ENCODE measurements at regions not wholly inside any gene's neighbourhood (a gene's known extent, or its start where the extent isn't known, plus 50 kb on each side); places are given as distances from the start of the nearest gene placed in this dataset.

GRCh38 chr7:46725838-46726237, 804.8 kb upstream of the IGFBP3 start:
- Histone ChIP-seq H3K9ac (ENCODE audit: low read depth in 1 of 3, low read length in 3 of 3) (no peak overlapping the region), H3K27me3 (ENCODE audit: control insufficient read depth in 3 of 3, insufficient read depth in 3 of 3, low read length in 3 of 3) (no peaks in the 10 kb centered on the region), H3K36me3 (ENCODE audit: control insufficient read depth in 3 of 3, insufficient read depth in 3 of 3, low read length in 3 of 3) (no peaks in the 10 kb centered on the region), H3K4me3 (ENCODE audit: low read length in 3 of 3) (no peak overlapping the region), H3K4me1 (ENCODE audit: control insufficient read depth in 3 of 3, insufficient read depth in 3 of 3, low read length in 3 of 3) (no peaks in the 10 kb centered on the region), H3K9me3 (ENCODE audit: control insufficient read depth in 3 of 3, low read length in 3 of 3) (no peaks in the 10 kb centered on the region), H3K27ac (ENCODE audit: low read depth, low read length) (no peak overlapping the region)

- Histone ChIP-seq H3K9me3 (ENCODE audit: control insufficient read depth in 3 of 3, low read length in 3 of 3) (no peaks in the 10 kb centered on the region), H3K27me3 (ENCODE audit: control insufficient read depth in 3 of 3, insufficient read depth in 3 of 3, low read length in 3 of 3) (no peaks in the 10 kb centered on the region), H3K36me3 (ENCODE audit: control insufficient read depth in 3 of 3, insufficient read depth in 3 of 3, low read length in 3 of 3) (no peaks in the 10 kb centered on the region), H3K4me1 (ENCODE audit: control insufficient read depth in 3 of 3, insufficient read depth in 3 of 3, low read length in 3 of 3) (no peaks in the 10 kb centered on the region), H3K4me3 (ENCODE audit: low read length in 3 of 3) (no peak overlapping the region), H3K9ac (ENCODE audit: low read depth in 1 of 3, low read length in 3 of 3) (no peak overlapping the region), H3K27ac (ENCODE audit: low read depth, low read length) (no peak overlapping the region)
Observed at GRCh38 chr7:46725136-46725535, 804.1 kb upstream of the IGFBP3 start.

GRCh38 chr7:46723742-46724141, 802.7 kb upstream of the IGFBP3 start:
- no peaks in the 10 kb centered on the region for H3K4me1 ChIP-seq (ENCODE audit: control insufficient read depth in 3 of 3, insufficient read depth in 3 of 3, low read length in 3 of 3)
- no peak overlapping the region for H3K4me3 ChIP-seq (ENCODE audit: low read length in 3 of 3)
- no peaks in the 10 kb centered on the region for H3K9me3 ChIP-seq (ENCODE audit: control insufficient read depth in 3 of 3, low read length in 3 of 3)
- no peaks in the 10 kb centered on the region for H3K36me3 ChIP-seq (ENCODE audit: control insufficient read depth in 3 of 3, insufficient read depth in 3 of 3, low read length in 3 of 3)
- H3K27me3 ChIP-seq (ENCODE audit: control insufficient read depth in 3 of 3, insufficient read depth in 3 of 3, low read length in 3 of 3) = no peaks in the 10 kb centered on the region
- H3K9ac ChIP-seq (ENCODE audit: low read depth in 1 of 3, low read length in 3 of 3) = no peak overlapping the region
- no peak overlapping the region for H3K27ac ChIP-seq (ENCODE audit: low read depth, low read length)

- Histone ChIP-seq H3K4me3 (ENCODE audit: low read length in 3 of 3) (no peak overlapping the region), H3K27me3 (ENCODE audit: control insufficient read depth in 3 of 3, insufficient read depth in 3 of 3, low read length in 3 of 3) (no peaks in the 10 kb centered on the region), H3K4me1 (ENCODE audit: control insufficient read depth in 3 of 3, insufficient read depth in 3 of 3, low read length in 3 of 3) (no peaks in the 10 kb centered on the region), H3K9ac (ENCODE audit: low read depth in 1 of 3, low read length in 3 of 3) (no peak overlapping the region), H3K9me3 (ENCODE audit: control insufficient read depth in 3 of 3, low read length in 3 of 3) (no peaks in the 10 kb centered on the region), H3K36me3 (ENCODE audit: control insufficient read depth in 3 of 3, insufficient read depth in 3 of 3, low read length in 3 of 3) (no peaks in the 10 kb centered on the region), H3K27ac (ENCODE audit: low read depth, low read length) (no peak overlapping the region)
Observed at GRCh38 chr7:46723003-46723402, 801.9 kb upstream of the IGFBP3 start.

- H3K9ac ChIP-seq (ENCODE audit: low read depth in 1 of 3, low read length in 3 of 3) = no peak overlapping the region
- no peak overlapping the region for H3K4me3 ChIP-seq (ENCODE audit: low read length in 3 of 3)
- no peaks in the 10 kb centered on the region for H3K27me3 ChIP-seq (ENCODE audit: control insufficient read depth in 3 of 3, insufficient read depth in 3 of 3, low read length in 3 of 3)
- no peaks in the 10 kb centered on the region for H3K4me1 ChIP-seq (ENCODE audit: control insufficient read depth in 3 of 3, insufficient read depth in 3 of 3, low read length in 3 of 3)
- no peak overlapping the region for H3K27ac ChIP-seq (ENCODE audit: low read depth, low read length)
- H3K9me3 ChIP-seq (ENCODE audit: control insufficient read depth in 3 of 3, low read length in 3 of 3) = no peaks in the 10 kb centered on the region
- H3K36me3 ChIP-seq (ENCODE audit: control insufficient read depth in 3 of 3, insufficient read depth in 3 of 3, low read length in 3 of 3) = no peaks in the 10 kb centered on the region
Observed at GRCh38 chr7:46720761-46721160, 799.7 kb upstream of the IGFBP3 start.

GRCh38 chr7:46719616-46720015, 798.5 kb upstream of the IGFBP3 start:
- Histone ChIP-seq H3K27me3 (ENCODE audit: control insufficient read depth in 3 of 3, insufficient read depth in 3 of 3, low read length in 3 of 3) (no peaks in the 10 kb centered on the region), H3K9ac (ENCODE audit: low read depth in 1 of 3, low read length in 3 of 3) (no peak overlapping the region), H3K9me3 (ENCODE audit: control insufficient read depth in 3 of 3, low read length in 3 of 3) (no peaks in the 10 kb centered on the region), H3K27ac (ENCODE audit: low read depth, low read length) (no peak overlapping the region), H3K4me3 (ENCODE audit: low read length in 3 of 3) (no peak overlapping the region), H3K36me3 (ENCODE audit: control insufficient read depth in 3 of 3, insufficient read depth in 3 of 3, low read length in 3 of 3) (no peaks in the 10 kb centered on the region), H3K4me1 (ENCODE audit: control insufficient read depth in 3 of 3, insufficient read depth in 3 of 3, low read length in 3 of 3) (no peaks in the 10 kb centered on the region)

GRCh38 chr7:46716926-46717325, 795.9 kb upstream of the IGFBP3 start:
- Histone ChIP-seq H3K4me3 (ENCODE audit: low read length in 3 of 3) (no peak overlapping the region), H3K36me3 (ENCODE audit: control insufficient read depth in 3 of 3, insufficient read depth in 3 of 3, low read length in 3 of 3) (no peaks in the 10 kb centered on the region), H3K9me3 (ENCODE audit: control insufficient read depth in 3 of 3, low read length in 3 of 3) (no peaks in the 10 kb centered on the region), H3K9ac (ENCODE audit: low read depth in 1 of 3, low read length in 3 of 3) (no peak overlapping the region), H3K27ac (ENCODE audit: low read depth, low read length) (no peak overlapping the region), H3K27me3 (ENCODE audit: control insufficient read depth in 3 of 3, insufficient read depth in 3 of 3, low read length in 3 of 3) (no peaks in the 10 kb centered on the region), H3K4me1 (ENCODE audit: control insufficient read depth in 3 of 3, insufficient read depth in 3 of 3, low read length in 3 of 3) (no peaks in the 10 kb centered on the region)

- no peaks in the 10 kb centered on the region for H3K36me3 ChIP-seq (ENCODE audit: control insufficient read depth in 3 of 3, insufficient read depth in 3 of 3, low read length in 3 of 3)
- H3K4me3 ChIP-seq (ENCODE audit: low read length in 3 of 3) = no peak overlapping the region
- H3K27ac ChIP-seq (ENCODE audit: low read depth, low read length) = no peak overlapping the region
- no peaks in the 10 kb centered on the region for H3K4me1 ChIP-seq (ENCODE audit: control insufficient read depth in 3 of 3, insufficient read depth in 3 of 3, low read length in 3 of 3)
- no peak overlapping the region for H3K9ac ChIP-seq (ENCODE audit: low read depth in 1 of 3, low read length in 3 of 3)
- no peaks in the 10 kb centered on the region for H3K27me3 ChIP-seq (ENCODE audit: control insufficient read depth in 3 of 3, insufficient read depth in 3 of 3, low read length in 3 of 3)
- no peaks in the 10 kb centered on the region for H3K9me3 ChIP-seq (ENCODE audit: control insufficient read depth in 3 of 3, low read length in 3 of 3)
Observed at GRCh38 chr7:46715579-46715978, 794.5 kb upstream of the IGFBP3 start.

- H3K4me1 ChIP-seq (ENCODE audit: control insufficient read depth in 3 of 3, insufficient read depth in 3 of 3, low read length in 3 of 3) = no peaks in the 10 kb centered on the region
- no peaks in the 10 kb centered on the region for H3K27me3 ChIP-seq (ENCODE audit: control insufficient read depth in 3 of 3, insufficient read depth in 3 of 3, low read length in 3 of 3)
- no peaks in the 10 kb centered on the region for H3K9me3 ChIP-seq (ENCODE audit: control insufficient read depth in 3 of 3, low read length in 3 of 3)
- no peak overlapping the region for H3K9ac ChIP-seq (ENCODE audit: low read depth in 1 of 3, low read length in 3 of 3)
- H3K4me3 ChIP-seq (ENCODE audit: low read length in 3 of 3) = no peak overlapping the region
- H3K27ac ChIP-seq (ENCODE audit: low read depth, low read length) = no peak overlapping the region
- H3K36me3 ChIP-seq (ENCODE audit: control insufficient read depth in 3 of 3, insufficient read depth in 3 of 3, low read length in 3 of 3) = no peaks in the 10 kb centered on the region
Observed at GRCh38 chr7:46714904-46715303, 793.8 kb upstream of the IGFBP3 start.

GRCh38 chr7:46713868-46714596, 793.0 kb upstream of the IGFBP3 start:
- H3K4me1 ChIP-seq (ENCODE audit: control insufficient read depth in 3 of 3, insufficient read depth in 3 of 3, low read length in 3 of 3) = no peaks in the 10 kb centered on the region
- H3K27me3 ChIP-seq (ENCODE audit: control insufficient read depth in 3 of 3, insufficient read depth in 3 of 3, low read length in 3 of 3) = no peaks in the 10 kb centered on the region
- no peaks in the 10 kb centered on the region for H3K9me3 ChIP-seq (ENCODE audit: control insufficient read depth in 3 of 3, low read length in 3 of 3)
- H3K9ac ChIP-seq (ENCODE audit: low read depth in 1 of 3, low read length in 3 of 3) = no peak overlapping the region
- H3K36me3 ChIP-seq (ENCODE audit: control insufficient read depth in 3 of 3, insufficient read depth in 3 of 3, low read length in 3 of 3) = no peaks in the 10 kb centered on the region
- H3K27ac ChIP-seq (ENCODE audit: low read depth, low read length) = no peak overlapping the region
- H3K4me3 ChIP-seq (ENCODE audit: low read length in 3 of 3) = no peak overlapping the region

All from skeletal muscle tissue (tissue), 3 donors.